GM12878 (cell line): ENCODE measurements at regions not wholly inside any gene's neighbourhood (a gene's known extent, or its start where the extent isn't known, plus 50 kb on each side); places are given as distances from the start of the nearest gene placed in this dataset.

Experiments used
- ATAC-seq: fragments of 200-7000 bp; cut with Tn5 transposase; 3 replicates; pipeline ENCODE4 v1.9.1; 2020; ENCODE audit warnings: mild to moderate bottlenecking, moderate library complexity
- BruUV-seq: library from RNA; stranded (reverse); fragments of 400-500 nt; replicated peaks from 2 replicates; lab custom pipeline; 2021; lab: Mats Ljungman, UMichigan
- CTCF ChIA-PET: fragments of 300-600 bp; sonication (Branson Sonifier 250); formaldehyde crosslinking; extraction: SDS; loops from one replicate; lab custom pipeline; 2021; ENCODE audit warnings: inconsistent platforms; lab: Yijun Ruan, JAX
- POLR2A ChIA-PET: fragments of 350-600 bp; formaldehyde crosslinking; extraction: SDS; loops from one replicate; lab custom pipeline; 2021; ENCODE audit warnings: inconsistent platforms; lab: Charles Lee
- RAD21 ChIA-PET: fragments of 300-600 bp; sonication (Branson Sonifier 250); formaldehyde crosslinking; loops from one replicate; lab custom pipeline; 2023; ENCODE audit warnings: antibody characterized with exemption; ENCODE audit not compliant: unreplicated experiment; lab: Charles Lee
- SMC1A ChIA-PET: fragments of 300-600 bp; sonication (Branson Sonifier 250); formaldehyde crosslinking; loops from one replicate; lab custom pipeline; 2023; ENCODE audit not compliant: unreplicated experiment, uncharacterized antibody; lab: Charles Lee
- DNase-seq: peaks from one replicate; pipeline ENCODE4 v3.0.0-alpha.2; 2011; ENCODE audit warnings: low read depth, low spot score
- FAIRE-seq: peaks from 3 replicates; lab custom pipeline; 2011; peaks lifted over from hg19 to GRCh38; lab: Jason Lieb, UNC
- H2AFZ ChIP-seq: 2 replicates; pipeline ENCODE4 v1.6.0; 2011; ENCODE audit warnings: low read depth, low read length, control low read depth; ENCODE audit not compliant: control insufficient read depth
- H3K27ac ChIP-seq: 2 replicates; pipeline ENCODE4 v1.5.1; 2011; ENCODE audit warnings: control low read depth; ENCODE audit not compliant: control insufficient read depth, insufficient read depth
- H3K27me3 ChIP-seq, 2 experiments: replicated peaks in 1 of 2; 2 replicates each; pipeline versions ENCODE4 v1.6.0 to v1.6.1; 2011; ENCODE audit warnings: low read length in 1 of 2; ENCODE audit not compliant: control insufficient read depth in 2 of 2, insufficient read depth in 2 of 2
- H3K36me3 ChIP-seq, 2 experiments: 2 replicates each; pipeline ENCODE4 v1.5.1; 2011; ENCODE audit warnings: low read length in 1 of 2; ENCODE audit not compliant: control insufficient read depth in 2 of 2, insufficient read depth in 2 of 2
- H3K4me1 ChIP-seq: 2 replicates; pipeline ENCODE4 v1.6.1; 2011; ENCODE audit warnings: mild to moderate bottlenecking, low read length, moderate library complexity, mixed read lengths; ENCODE audit not compliant: control insufficient read depth, insufficient read depth
- H3K4me2 ChIP-seq: 2 replicates; pipeline ENCODE4 v1.6.0; 2011; ENCODE audit warnings: control low read depth; ENCODE audit not compliant: control insufficient read depth, insufficient read depth
- H3K4me3 ChIP-seq: fragments of 200-600 bp; sonication (generic); 2 replicates; pipeline ENCODE4 v1.5.1; 2016
- H3K79me2 ChIP-seq: 2 replicates; pipeline ENCODE4 v1.6.0; 2011; ENCODE audit warnings: low read length; ENCODE audit not compliant: control insufficient read depth, insufficient read depth
- H3K9ac ChIP-seq: 2 replicates; pipeline ENCODE4 v1.8.0; 2011; ENCODE audit warnings: low read length, control low read depth, mixed read lengths; ENCODE audit not compliant: control insufficient read depth, insufficient read depth
- H3K9me3 ChIP-seq: replicated peaks from 3 replicates; pipeline ENCODE4 v1.5.1; 2011; ENCODE audit warnings: mild to moderate bottlenecking, low read length; ENCODE audit not compliant: control insufficient read depth, insufficient read depth
- H4K20me1 ChIP-seq: 2 replicates; pipeline ENCODE4 v1.6.0; 2011; ENCODE audit not compliant: control insufficient read depth, insufficient read depth
- MXI1 ChIP-seq: fragments of 150-350 bp; IDR thresholded peaks from 2 replicates; pipeline ENCODE4 v1.6.1; 2011; ENCODE audit warnings: low read depth, mild to moderate bottlenecking, inconsistent platforms, low read length, improper control_type of control experiment
- RBBP5 ChIP-seq: fragments of 200-600 bp; sonication (generic); conservative IDR thresholded peaks from 2 replicates; pipeline ENCODE4 v1.6.1; 2016
- RUNX3 ChIP-seq: IDR thresholded peaks from 2 replicates; pipeline ENCODE4 v1.6.1; 2012; ENCODE audit warnings: low read length, inconsistent platforms
- SP1 ChIP-seq: IDR thresholded peaks from one replicate; pipeline ENCODE4 v1.6.1; 2011; ENCODE audit warnings: low read depth, low read length
- WGBS: methylation state at CpG from one replicate; pipeline ENCODE4 v1.1.6; 2016; ENCODE audit warnings: low lambda C conversion rate; ENCODE audit not compliant: insufficient replicate concordance, insufficient coverage; ENCODE audit errors: missing lambda C conversion rate; 5-methylcytosine and 5-hydroxymethylcytosine counted together
- in situ Hi-C: fragments of 300-500 bp; cut with MboI; formaldehyde crosslinking; loops from 9 replicates; pipeline ENCODE4 v1.14.3; 2018; ENCODE audit warnings: mixed read lengths
- intact Hi-C: fragments of 100-400 bp; cut with micrococcal nuclease; formaldehyde crosslinking; loops from one replicate; pipeline ENCODE4 v1.14.2; 2022; ENCODE audit not compliant: unreplicated experiment
- TF ChIP-seq, protein P1 (sequence below): fragments of 450-650 bp; conservative IDR thresholded peaks from 2 replicates; pipeline ENCODE4 v1.6.1; 2017; ENCODE audit warnings: mild to moderate bottlenecking, moderate library complexity
- TF ChIP-seq, protein P2 (sequence below): IDR thresholded peaks from 2 replicates; pipeline ENCODE4 v1.6.1; 2012; ENCODE audit warnings: low read depth, low read length, improper control_type of control experiment

DNA sequence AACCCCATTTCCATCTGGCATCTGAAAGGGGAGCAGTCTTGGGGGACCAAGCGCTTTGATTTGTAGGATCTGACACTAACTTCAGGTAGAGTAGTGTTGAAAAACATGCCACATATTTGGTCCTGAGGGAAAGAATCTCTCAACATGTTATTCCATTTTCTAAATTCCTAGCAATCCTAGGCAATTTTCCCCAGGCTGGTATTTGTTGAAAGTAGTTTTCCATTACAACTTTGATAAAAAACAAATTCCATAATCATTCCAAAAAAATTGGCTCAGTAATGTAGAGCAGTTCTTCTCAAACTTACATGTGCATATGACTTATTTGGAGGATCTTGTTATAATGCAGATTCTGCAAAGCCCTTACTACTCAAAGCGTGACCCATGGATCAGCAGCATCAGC lies 477.9 kb downstream of the ACTL7B start:
- SMC1A ChIA-PET: no interaction called here
- H3K79me2 ChIP-seq: no peaks in the 10 kb centered on the region
- no peak overlapping the region for H3K4me3 ChIP-seq
- no peaks in the 10 kb centered on the region for H4K20me1 ChIP-seq
- intact Hi-C loops: no loop called here
- H3K27me3 ChIP-seq: no peaks in the 10 kb centered on the region
- FAIRE-seq (no peak), ATAC-seq (no peak), DNase-seq (no peak)
- no peaks in the 10 kb centered on the region for H3K36me3 ChIP-seq
- no peak overlapping the region for H3K27ac ChIP-seq
- POLR2A ChIA-PET: no interaction called here
- CTCF ChIA-PET: no interaction called here
- no peak overlapping the region for H3K4me2 ChIP-seq
- 23% methylated on average over 2 of the region's 2 CpGs for WGBS
- H2AFZ ChIP-seq: no peak overlapping the region
- no peaks in the 10 kb centered on the region for H3K4me1 ChIP-seq
- no TSS peak for BruUV-seq
- no peak for TF ChIP-seq MXI1
- in situ Hi-C loops: no loop called here
- no peaks in the 10 kb centered on the region for H3K9me3 ChIP-seq
- no peak overlapping the region for H3K9ac ChIP-seq
- RAD21 ChIA-PET: no interaction called here

DNA sequence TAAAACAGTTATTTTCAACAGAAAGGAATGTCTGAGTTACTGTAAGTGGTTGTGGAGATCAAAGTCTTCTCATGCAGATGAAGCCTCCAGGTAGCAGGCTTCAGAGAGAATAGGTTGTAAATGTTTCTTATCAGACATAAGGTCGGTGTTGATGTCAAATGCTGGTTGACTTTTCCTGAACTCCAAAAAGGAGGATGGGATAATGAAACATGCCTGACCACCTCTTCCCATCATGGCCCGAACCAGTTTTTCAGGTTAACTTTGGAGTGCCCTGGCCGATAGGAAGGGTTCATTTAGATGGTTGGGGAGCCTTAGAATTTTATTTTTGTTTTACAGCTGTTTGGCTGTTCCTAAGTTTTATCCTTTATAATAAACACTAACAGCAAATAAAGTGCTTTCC lies 478.4 kb downstream of the ACTL7B start:
- WGBS: 4% methylated on average over 3 of the region's 3 CpGs
- ChIA-PET SMC1A (no interaction called here), CTCF (no interaction called here), POLR2A (no interaction called here), RAD21 (no interaction called here)
- no peak for FAIRE-seq
- Histone ChIP-seq H2AFZ (no peak overlapping the region), H3K79me2 (no peaks in the 10 kb centered on the region), H3K9ac (no peak overlapping the region), H3K4me3 (no peak overlapping the region), H3K9me3 (no peaks in the 10 kb centered on the region), H3K36me3 (no peaks in the 10 kb centered on the region), H3K27ac (no peak overlapping the region), H3K4me2 (no peak overlapping the region), H4K20me1 (no peaks in the 10 kb centered on the region), H3K27me3 (no peaks in the 10 kb centered on the region), H3K4me1 (no peaks in the 10 kb centered on the region)
- intact Hi-C loops (no loop called here), in situ Hi-C loops (no loop called here)
- no peak for ATAC-seq
- BruUV-seq: no TSS peak
- no peak for TF ChIP-seq RUNX3
- TF ChIP-seq RBBP5: no peak
- no peak for TF ChIP-seq SP1
- TF ChIP-seq, protein P1, sequence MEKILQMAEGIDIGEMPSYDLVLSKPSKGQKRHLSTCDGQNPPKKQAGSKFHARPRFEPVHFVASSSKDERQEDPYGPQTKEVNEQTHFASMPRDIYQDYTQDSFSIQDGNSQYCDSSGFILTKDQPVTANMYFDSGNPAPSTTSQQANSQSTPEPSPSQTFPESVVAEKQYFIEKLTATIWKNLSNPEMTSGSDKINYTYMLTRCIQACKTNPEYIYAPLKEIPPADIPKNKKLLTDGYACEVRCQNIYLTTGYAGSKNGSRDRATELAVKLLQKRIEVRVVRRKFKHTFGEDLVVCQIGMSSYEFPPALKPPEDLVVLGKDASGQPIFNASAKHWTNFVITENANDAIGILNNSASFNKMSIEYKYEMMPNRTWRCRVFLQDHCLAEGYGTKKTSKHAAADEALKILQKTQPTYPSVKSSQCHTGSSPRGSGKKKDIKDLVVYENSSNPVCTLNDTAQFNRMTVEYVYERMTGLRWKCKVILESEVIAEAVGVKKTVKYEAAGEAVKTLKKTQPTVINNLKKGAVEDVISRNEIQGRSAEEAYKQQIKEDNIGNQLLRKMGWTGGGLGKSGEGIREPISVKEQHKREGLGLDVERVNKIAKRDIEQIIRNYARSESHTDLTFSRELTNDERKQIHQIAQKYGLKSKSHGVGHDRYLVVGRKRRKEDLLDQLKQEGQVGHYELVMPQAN: no peak
- TF ChIP-seq, protein P2, sequence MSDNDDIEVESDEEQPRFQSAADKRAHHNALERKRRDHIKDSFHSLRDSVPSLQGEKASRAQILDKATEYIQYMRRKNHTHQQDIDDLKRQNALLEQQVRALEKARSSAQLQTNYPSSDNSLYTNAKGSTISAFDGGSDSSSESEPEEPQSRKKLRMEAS: no peak
- no peak for DNase-seq
